ENCODE measurements at regions not wholly inside any gene's neighbourhood (a gene's known extent, or its start where the extent isn't known, plus 50 kb on each side); places are given as distances from the start of the nearest gene placed in this dataset.

DNA sequence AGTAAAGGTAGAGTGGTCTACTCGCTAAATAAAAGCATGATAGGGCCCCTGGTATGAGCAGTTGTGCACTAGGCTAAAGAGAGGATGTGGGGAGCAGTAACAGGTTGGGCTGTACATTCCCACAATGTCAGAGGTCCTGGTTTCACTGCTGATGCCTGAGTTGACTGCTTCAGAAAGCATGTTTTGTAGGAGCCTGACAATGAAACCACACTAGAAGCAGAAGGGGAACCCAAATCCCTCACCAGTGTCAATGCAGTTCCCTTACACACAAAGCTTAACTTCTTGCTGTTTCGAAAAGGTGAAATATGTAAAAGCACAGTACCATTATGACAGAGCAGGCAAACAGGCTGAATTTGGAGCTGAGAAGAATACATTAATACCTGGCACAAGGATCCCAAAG, 291.7 kb upstream of the KYNU start:
- H3K9ac ChIP-seq (ENCODE audit: low read depth in 1 of 2, low read length in 2 of 2): no peak overlapping the region
- no peaks in the 10 kb centered on the region for H3K36me3 ChIP-seq (ENCODE audit: control insufficient read depth in 4 of 4, insufficient read depth in 3 of 4, low read depth in 1 of 4, low read length in 3 of 4)
- WGBS: 95% methylated on average over 2 of the region's 2 CpGs
- DNase-seq (ENCODE audit: low spot score): no peak
- no peak overlapping the region for H3K27ac ChIP-seq (ENCODE audit: low read depth in 1 of 2, low read length in 2 of 2)
- H3K4me3 ChIP-seq (ENCODE audit: low read depth in 1 of 3, low read length in 3 of 3): no peak overlapping the region
- H3K4me1 ChIP-seq (ENCODE audit: control insufficient read depth in 4 of 4, insufficient read depth in 4 of 4, low read length in 3 of 4): peaks cover 0 to 9% (median 4%) of the 10 kb centered on the region in 4 donors
- H3K27me3 ChIP-seq (ENCODE audit: control insufficient read depth in 4 of 4, insufficient read depth in 4 of 4, low read length in 3 of 4): no peaks in the 10 kb centered on the region
- no peaks in the 10 kb centered on the region for H3K9me3 ChIP-seq (ENCODE audit: control insufficient read depth in 4 of 4, low read length in 3 of 4)
- TF ChIP-seq FOXA2 (IDR thresholded peaks at IDR 0.05) (no peak), HNF4G (IDR thresholded peaks at IDR 0.05) (no peak)

DNA sequence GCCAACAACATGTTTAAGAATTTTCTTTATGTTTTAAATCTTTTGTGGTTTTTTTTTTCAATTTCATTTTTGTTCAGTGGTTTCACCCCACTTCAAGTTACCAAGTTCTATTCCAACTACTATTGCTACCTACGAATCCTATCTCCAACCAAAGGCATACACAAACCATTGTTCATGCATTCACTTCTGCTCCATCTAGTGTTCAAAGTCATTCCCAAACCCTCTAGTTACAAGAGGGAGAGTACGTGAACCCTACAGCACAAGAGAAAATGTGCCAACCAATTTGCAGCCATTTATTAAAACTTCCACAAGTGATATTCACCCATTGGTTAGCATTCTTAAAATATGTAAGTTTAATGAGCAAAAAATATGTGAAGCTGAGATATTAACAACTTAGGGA, 295.1 kb upstream of the KYNU start:
- Histone ChIP-seq H3K36me3 (ENCODE audit: control insufficient read depth in 4 of 4, insufficient read depth in 3 of 4, low read depth in 1 of 4, low read length in 3 of 4) (no peaks in the 10 kb centered on the region), H3K4me1 (ENCODE audit: control insufficient read depth in 4 of 4, insufficient read depth in 4 of 4, low read length in 3 of 4) (peaks cover 0 to 8% (median 4%) of the 10 kb centered on the region in 4 donors), H3K9me3 (ENCODE audit: control insufficient read depth in 4 of 4, low read length in 3 of 4) (no peaks in the 10 kb centered on the region), H3K27me3 (ENCODE audit: control insufficient read depth in 4 of 4, insufficient read depth in 4 of 4, low read length in 3 of 4) (no peaks in the 10 kb centered on the region), H3K27ac (ENCODE audit: low read depth in 1 of 2, low read length in 2 of 2) (no peak overlapping the region), H3K9ac (ENCODE audit: low read depth in 1 of 2, low read length in 2 of 2) (no peak overlapping the region), H3K4me3 (ENCODE audit: low read depth in 1 of 3, low read length in 3 of 3) (no peak overlapping the region)
- no peak for DNase-seq (ENCODE audit: low spot score)
- 80% methylated on average over 2 of the region's 2 CpGs for WGBS
- TF ChIP-seq EGR1 (IDR thresholded peaks at IDR 0.05; ENCODE audit: low read depth in 2 of 2): no peak
- TF ChIP-seq GABPA (IDR thresholded peaks at IDR 0.05 in 1 of 2, conservative IDR thresholded peaks at IDR 0.05 in 1 of 2): no peak
- TF ChIP-seq, protein P1, sequence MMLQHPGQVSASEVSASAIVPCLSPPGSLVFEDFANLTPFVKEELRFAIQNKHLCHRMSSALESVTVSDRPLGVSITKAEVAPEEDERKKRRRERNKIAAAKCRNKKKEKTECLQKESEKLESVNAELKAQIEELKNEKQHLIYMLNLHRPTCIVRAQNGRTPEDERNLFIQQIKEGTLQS (IDR thresholded peaks at IDR 0.05): no peak
- peak; percentile 42 to 67 for TF ChIP-seq RAD21 (IDR thresholded peaks at IDR 0.05)
- TF ChIP-seq FOXA1 (IDR thresholded peaks at IDR 0.05): no peak

DNA sequence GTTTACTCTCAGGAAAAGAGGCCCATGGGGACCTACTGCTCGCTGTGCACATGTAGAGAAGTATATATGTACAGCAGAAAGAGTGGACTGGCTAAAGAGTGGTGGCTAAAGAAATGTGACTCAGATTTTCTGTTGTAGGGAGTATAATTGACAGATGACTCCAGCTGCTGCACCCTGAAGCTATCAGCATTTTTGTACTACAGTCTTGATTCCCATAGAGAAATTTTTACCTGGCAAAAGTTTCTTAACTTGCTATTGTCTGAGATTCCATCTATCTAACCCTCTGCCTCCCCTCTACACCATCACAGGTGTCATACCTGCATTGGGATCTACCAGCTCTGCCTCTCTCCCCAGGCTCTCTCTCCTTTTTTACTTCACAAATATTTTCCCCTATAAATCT, 296.0 kb upstream of the KYNU start:
- no peak overlapping the region for H3K4me3 ChIP-seq (ENCODE audit: low read depth in 1 of 3, low read length in 3 of 3)
- TF ChIP-seq HNF4G (IDR thresholded peaks at IDR 0.05) (no peak), FOXA1 (IDR thresholded peaks at IDR 0.05) (no peak), YY1 (IDR thresholded peaks at IDR 0.05) (no peak), RAD21 (IDR thresholded peaks at IDR 0.05) (no peak), GABPA (IDR thresholded peaks at IDR 0.05 in 1 of 2, conservative IDR thresholded peaks at IDR 0.05 in 1 of 2) (no peak), FOXA2 (IDR thresholded peaks at IDR 0.05) (no peak), NR2F2 (IDR thresholded peaks at IDR 0.05) (no peak), SP1 (IDR thresholded peaks at IDR 0.05) (no peak), HNF4A (conservative IDR thresholded peaks at IDR 0.05) (no peak), JUND (IDR thresholded peaks at IDR 0.05) (no peak), RXRA (IDR thresholded peaks at IDR 0.05) (no peak), TAF1 (conservative IDR thresholded peaks at IDR 0.05) (no peak), EGR1 (IDR thresholded peaks at IDR 0.05; ENCODE audit: low read depth in 2 of 2) (no peak)
- TF ChIP-seq, protein P2, sequence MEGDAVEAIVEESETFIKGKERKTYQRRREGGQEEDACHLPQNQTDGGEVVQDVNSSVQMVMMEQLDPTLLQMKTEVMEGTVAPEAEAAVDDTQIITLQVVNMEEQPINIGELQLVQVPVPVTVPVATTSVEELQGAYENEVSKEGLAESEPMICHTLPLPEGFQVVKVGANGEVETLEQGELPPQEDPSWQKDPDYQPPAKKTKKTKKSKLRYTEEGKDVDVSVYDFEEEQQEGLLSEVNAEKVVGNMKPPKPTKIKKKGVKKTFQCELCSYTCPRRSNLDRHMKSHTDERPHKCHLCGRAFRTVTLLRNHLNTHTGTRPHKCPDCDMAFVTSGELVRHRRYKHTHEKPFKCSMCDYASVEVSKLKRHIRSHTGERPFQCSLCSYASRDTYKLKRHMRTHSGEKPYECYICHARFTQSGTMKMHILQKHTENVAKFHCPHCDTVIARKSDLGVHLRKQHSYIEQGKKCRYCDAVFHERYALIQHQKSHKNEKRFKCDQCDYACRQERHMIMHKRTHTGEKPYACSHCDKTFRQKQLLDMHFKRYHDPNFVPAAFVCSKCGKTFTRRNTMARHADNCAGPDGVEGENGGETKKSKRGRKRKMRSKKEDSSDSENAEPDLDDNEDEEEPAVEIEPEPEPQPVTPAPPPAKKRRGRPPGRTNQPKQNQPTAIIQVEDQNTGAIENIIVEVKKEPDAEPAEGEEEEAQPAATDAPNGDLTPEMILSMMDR (IDR thresholded peaks at IDR 0.05; ENCODE audit: low read depth, low read length, missing input control): no peak
- TF ChIP-seq, protein P1 (IDR thresholded peaks at IDR 0.05): no peak
- TF ChIP-seq, protein P3, sequence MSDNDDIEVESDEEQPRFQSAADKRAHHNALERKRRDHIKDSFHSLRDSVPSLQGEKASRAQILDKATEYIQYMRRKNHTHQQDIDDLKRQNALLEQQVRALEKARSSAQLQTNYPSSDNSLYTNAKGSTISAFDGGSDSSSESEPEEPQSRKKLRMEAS (IDR thresholded peaks at IDR 0.05): no peak
- TF ChIP-seq, protein P4, sequence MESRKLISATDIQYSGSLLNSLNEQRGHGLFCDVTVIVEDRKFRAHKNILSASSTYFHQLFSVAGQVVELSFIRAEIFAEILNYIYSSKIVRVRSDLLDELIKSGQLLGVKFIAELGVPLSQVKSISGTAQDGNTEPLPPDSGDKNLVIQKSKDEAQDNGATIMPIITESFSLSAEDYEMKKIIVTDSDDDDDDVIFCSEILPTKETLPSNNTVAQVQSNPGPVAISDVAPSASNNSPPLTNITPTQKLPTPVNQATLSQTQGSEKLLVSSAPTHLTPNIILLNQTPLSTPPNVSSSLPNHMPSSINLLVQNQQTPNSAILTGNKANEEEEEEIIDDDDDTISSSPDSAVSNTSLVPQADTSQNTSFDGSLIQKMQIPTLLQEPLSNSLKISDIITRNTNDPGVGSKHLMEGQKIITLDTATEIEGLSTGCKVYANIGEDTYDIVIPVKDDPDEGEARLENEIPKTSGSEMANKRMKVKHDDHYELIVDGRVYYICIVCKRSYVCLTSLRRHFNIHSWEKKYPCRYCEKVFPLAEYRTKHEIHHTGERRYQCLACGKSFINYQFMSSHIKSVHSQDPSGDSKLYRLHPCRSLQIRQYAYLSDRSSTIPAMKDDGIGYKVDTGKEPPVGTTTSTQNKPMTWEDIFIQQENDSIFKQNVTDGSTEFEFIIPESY (IDR thresholded peaks at IDR 0.05): no peak
- TF ChIP-seq, protein P5, sequence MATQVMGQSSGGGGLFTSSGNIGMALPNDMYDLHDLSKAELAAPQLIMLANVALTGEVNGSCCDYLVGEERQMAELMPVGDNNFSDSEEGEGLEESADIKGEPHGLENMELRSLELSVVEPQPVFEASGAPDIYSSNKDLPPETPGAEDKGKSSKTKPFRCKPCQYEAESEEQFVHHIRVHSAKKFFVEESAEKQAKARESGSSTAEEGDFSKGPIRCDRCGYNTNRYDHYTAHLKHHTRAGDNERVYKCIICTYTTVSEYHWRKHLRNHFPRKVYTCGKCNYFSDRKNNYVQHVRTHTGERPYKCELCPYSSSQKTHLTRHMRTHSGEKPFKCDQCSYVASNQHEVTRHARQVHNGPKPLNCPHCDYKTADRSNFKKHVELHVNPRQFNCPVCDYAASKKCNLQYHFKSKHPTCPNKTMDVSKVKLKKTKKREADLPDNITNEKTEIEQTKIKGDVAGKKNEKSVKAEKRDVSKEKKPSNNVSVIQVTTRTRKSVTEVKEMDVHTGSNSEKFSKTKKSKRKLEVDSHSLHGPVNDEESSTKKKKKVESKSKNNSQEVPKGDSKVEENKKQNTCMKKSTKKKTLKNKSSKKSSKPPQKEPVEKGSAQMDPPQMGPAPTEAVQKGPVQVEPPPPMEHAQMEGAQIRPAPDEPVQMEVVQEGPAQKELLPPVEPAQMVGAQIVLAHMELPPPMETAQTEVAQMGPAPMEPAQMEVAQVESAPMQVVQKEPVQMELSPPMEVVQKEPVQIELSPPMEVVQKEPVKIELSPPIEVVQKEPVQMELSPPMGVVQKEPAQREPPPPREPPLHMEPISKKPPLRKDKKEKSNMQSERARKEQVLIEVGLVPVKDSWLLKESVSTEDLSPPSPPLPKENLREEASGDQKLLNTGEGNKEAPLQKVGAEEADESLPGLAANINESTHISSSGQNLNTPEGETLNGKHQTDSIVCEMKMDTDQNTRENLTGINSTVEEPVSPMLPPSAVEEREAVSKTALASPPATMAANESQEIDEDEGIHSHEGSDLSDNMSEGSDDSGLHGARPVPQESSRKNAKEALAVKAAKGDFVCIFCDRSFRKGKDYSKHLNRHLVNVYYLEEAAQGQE (IDR thresholded peaks at IDR 0.05): no peak
- H3K9ac ChIP-seq (ENCODE audit: low read depth in 1 of 2, low read length in 2 of 2): no peak overlapping the region
- no peaks in the 10 kb centered on the region for H3K27me3 ChIP-seq (ENCODE audit: control insufficient read depth in 4 of 4, insufficient read depth in 4 of 4, low read length in 3 of 4)
- H3K9me3 ChIP-seq (ENCODE audit: control insufficient read depth in 4 of 4, low read length in 3 of 4): no peaks in the 10 kb centered on the region
- H3K27ac ChIP-seq (ENCODE audit: low read depth in 1 of 2, low read length in 2 of 2): no peak overlapping the region
- no peak for DNase-seq (ENCODE audit: low spot score)
- WGBS: 57% methylated on average over 1 of the region's 1 CpG
- H3K4me1 ChIP-seq (ENCODE audit: control insufficient read depth in 4 of 4, insufficient read depth in 4 of 4, low read length in 3 of 4): peaks cover 0 to 5% (median 1%) of the 10 kb centered on the region in 4 donors
- no peaks in the 10 kb centered on the region for H3K36me3 ChIP-seq (ENCODE audit: control insufficient read depth in 4 of 4, insufficient read depth in 3 of 4, low read depth in 1 of 4, low read length in 3 of 4)
